ENCODE measurements at regions not wholly inside any gene's neighbourhood (a gene's known extent, or its start where the extent isn't known, plus 50 kb on each side); places are given as distances from the start of the nearest gene placed in this dataset.

DNA sequence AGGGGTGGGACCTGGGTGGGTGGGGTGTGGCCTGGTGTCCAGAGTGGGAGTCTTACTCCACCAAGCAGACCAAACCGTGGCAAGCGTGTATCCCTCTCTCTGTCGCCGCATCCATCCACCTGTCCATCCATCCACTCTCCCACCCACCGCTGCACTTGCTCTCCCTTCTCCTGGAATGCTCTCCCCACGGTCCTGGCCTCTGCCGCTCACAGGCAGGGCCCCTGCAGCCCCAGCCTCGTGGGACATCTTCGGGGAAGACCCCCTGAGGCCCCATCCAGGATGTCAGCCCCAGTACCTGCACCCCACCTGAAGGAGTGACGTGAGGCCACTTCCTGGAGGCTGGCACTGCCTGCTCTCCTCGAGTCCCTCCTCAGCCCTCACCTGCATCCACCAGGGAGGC, 189.5 kb upstream of the GSE1 start:
- TF ChIP-seq, protein P1, sequence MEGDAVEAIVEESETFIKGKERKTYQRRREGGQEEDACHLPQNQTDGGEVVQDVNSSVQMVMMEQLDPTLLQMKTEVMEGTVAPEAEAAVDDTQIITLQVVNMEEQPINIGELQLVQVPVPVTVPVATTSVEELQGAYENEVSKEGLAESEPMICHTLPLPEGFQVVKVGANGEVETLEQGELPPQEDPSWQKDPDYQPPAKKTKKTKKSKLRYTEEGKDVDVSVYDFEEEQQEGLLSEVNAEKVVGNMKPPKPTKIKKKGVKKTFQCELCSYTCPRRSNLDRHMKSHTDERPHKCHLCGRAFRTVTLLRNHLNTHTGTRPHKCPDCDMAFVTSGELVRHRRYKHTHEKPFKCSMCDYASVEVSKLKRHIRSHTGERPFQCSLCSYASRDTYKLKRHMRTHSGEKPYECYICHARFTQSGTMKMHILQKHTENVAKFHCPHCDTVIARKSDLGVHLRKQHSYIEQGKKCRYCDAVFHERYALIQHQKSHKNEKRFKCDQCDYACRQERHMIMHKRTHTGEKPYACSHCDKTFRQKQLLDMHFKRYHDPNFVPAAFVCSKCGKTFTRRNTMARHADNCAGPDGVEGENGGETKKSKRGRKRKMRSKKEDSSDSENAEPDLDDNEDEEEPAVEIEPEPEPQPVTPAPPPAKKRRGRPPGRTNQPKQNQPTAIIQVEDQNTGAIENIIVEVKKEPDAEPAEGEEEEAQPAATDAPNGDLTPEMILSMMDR (IDR thresholded peaks at IDR 0.05): no peak
- Mint-ChIP-seq H3K4me1 (peaks cover 5% of the 10 kb centered on the region in 2 donors), H3K4me3 (no peak overlapping the region), H3K9me3 (no peaks in the 10 kb centered on the region), H3K27me3 (ENCODE audit: low read depth in 2 of 2) (peaks cover 0 to 23% of the 10 kb centered on the region in 2 donors), H3K27ac (no peak overlapping the region), H3K36me3 (no peaks in the 10 kb centered on the region)
- Histone ChIP-seq H3K4me1 (ENCODE audit: control insufficient read depth, insufficient read depth, low read length) (peaks cover 3% of the 10 kb centered on the region), H3K36me3 (ENCODE audit: control insufficient read depth, insufficient read depth, low read length) (no peaks in the 10 kb centered on the region), H3K27me3 (ENCODE audit: control insufficient read depth, insufficient read depth, low read length) (no peaks in the 10 kb centered on the region), H3K27ac (ENCODE audit: low read length) (no peak overlapping the region), H3K9me3 (ENCODE audit: control insufficient read depth, insufficient read depth, low read length) (no peaks in the 10 kb centered on the region), H3K4me3 (ENCODE audit: low read length) (no peak overlapping the region)
- DNase-seq (no peak), ATAC-seq (no peak)
- intact Hi-C loops (cut with micrococcal nuclease): no loop called here
- 84% methylated on average over 11 of the region's 11 CpGs for WGBS (ENCODE audit: insufficient coverage)

DNA sequence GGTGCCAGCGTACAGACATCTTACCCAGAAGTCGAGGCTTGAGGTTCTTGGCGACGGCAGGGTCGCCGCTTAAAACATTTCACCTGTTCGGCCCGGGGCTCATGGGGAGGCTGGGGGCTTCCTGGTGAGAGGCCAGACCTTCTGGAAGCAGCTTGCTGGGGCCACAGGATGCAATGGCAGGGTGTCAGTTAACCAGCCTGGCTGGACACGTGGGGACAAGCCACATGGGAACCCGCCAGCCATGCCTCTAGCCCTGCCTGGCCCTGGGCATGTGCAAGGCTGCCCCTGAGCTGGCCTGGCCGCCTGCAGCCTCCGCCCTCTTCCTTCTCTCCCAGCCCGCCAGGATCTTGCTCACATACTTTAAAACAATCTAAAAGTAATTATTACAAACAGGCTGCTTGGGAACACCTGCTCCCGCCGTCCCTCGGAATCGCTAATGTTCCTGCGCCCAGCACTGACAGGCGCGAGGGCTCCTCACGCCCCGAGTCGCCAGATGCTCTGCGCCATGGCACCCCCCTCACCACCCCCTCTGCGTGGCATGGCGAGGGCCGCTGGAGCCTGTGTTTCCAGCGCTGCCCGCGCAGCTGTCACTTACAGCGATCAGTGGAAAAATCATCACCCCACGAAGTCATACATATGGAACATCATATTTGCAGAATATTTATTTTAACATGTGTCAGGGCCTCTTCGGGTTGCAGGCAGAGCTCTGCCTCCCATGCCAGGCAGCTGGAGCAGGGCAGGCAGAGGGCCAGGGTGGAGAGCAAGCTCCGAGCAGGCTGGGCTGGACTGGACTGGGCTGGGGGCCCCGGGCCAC, 188.7 kb upstream of the GSE1 start:
- ATAC-seq (no peak), DNase-seq (no peak)

DNA sequence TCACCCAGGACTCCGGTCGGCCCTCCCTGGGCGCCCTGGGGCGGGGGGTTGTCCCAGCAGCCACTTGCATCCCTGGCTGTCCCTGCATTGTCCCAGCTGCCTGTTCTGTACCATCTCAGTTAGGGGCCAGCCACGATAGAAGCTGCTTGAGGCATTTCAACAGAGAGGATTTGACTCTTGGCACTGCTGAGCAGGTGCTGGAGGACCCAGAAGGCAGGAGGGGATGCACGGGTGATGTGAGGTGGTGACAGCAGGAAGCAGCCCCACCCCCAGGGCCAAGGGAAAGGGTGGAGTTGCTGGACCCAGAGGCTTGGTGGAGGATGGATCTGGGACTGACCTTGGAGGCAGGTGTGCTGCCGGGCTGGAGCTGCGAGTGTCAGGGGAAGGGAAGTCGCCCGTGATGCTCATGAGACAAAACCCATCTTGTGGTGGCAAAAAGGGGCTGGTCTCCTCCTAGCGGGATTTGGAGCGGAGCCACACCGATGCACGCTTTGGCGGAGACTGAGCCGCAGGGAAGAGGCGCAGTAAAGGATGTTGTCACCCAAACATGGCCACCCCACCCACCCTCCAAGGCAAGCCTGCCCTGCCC, 188.0 kb upstream of the GSE1 start:
- Mint-ChIP-seq H3K4me1 (peaks cover 5% of the 10 kb centered on the region in 2 donors), H3K9me3 (no peaks in the 10 kb centered on the region), H3K4me3 (no peak overlapping the region), H3K27ac (no peak overlapping the region), H3K27me3 (ENCODE audit: low read depth in 2 of 2) (peaks cover 0 to 26% of the 10 kb centered on the region in 2 donors), H3K36me3 (no peaks in the 10 kb centered on the region)
- 85% methylated on average over 17 of the region's 17 CpGs for WGBS (ENCODE audit: insufficient coverage)
- no peak for DNase-seq
- H3K27me3 ChIP-seq (ENCODE audit: control insufficient read depth, insufficient read depth, low read length): no peaks in the 10 kb centered on the region
- H3K9me3 ChIP-seq (ENCODE audit: control insufficient read depth, insufficient read depth, low read length): no peaks in the 10 kb centered on the region
- H3K4me1 ChIP-seq (ENCODE audit: control insufficient read depth, insufficient read depth, low read length): peaks cover 3% of the 10 kb centered on the region
- TF ChIP-seq, protein P1 (IDR thresholded peaks at IDR 0.05): no peak
- intact Hi-C loops (cut with micrococcal nuclease): loop anchor here (5.0 kb wide), 1 partner anchor 308 kb away; no protein-coding TSS in a partner anchor
- no peak overlapping the region for H3K4me3 ChIP-seq (ENCODE audit: low read length)
- no peak for ATAC-seq
- no peak overlapping the region for H3K27ac ChIP-seq (ENCODE audit: low read length)
- no peaks in the 10 kb centered on the region for H3K36me3 ChIP-seq (ENCODE audit: control insufficient read depth, insufficient read depth, low read length)

More for the DNA sequence above, 188.7 kb upstream of the GSE1 start:
- intact Hi-C loops (cut with micrococcal nuclease): loop anchor here (5.0 kb wide), 1 partner anchor 307 kb away; no protein-coding TSS in a partner anchor
- TF ChIP-seq, protein P1 (IDR thresholded peaks at IDR 0.05): no peak
- Histone ChIP-seq H3K9me3 (ENCODE audit: control insufficient read depth, insufficient read depth, low read length) (no peaks in the 10 kb centered on the region), H3K4me3 (ENCODE audit: low read length) (no peak overlapping the region), H3K4me1 (ENCODE audit: control insufficient read depth, insufficient read depth, low read length) (peaks cover 3% of the 10 kb centered on the region), H3K27me3 (ENCODE audit: control insufficient read depth, insufficient read depth, low read length) (no peaks in the 10 kb centered on the region), H3K36me3 (ENCODE audit: control insufficient read depth, insufficient read depth, low read length) (no peaks in the 10 kb centered on the region), H3K27ac (ENCODE audit: low read length) (no peak overlapping the region)
- H3K4me1 Mint-ChIP-seq: peaks cover 5% of the 10 kb centered on the region in 2 donors
- no peaks in the 10 kb centered on the region for H3K9me3 Mint-ChIP-seq
- no peak overlapping the region for H3K4me3 Mint-ChIP-seq
- H3K36me3 Mint-ChIP-seq: no peaks in the 10 kb centered on the region
- H3K27ac Mint-ChIP-seq: no peak overlapping the region
- peaks cover 0 to 23% of the 10 kb centered on the region in 2 donors for H3K27me3 Mint-ChIP-seq (ENCODE audit: low read depth in 2 of 2)
- WGBS (ENCODE audit: insufficient coverage): 90% methylated on average over 35 of the region's 35 CpGs
